HG03378 (cell line): ENCODE measurements at regions not wholly inside any gene's neighbourhood (a gene's known extent, or its start where the extent isn't known, plus 50 kb on each side); places are given as distances from the start of the nearest gene placed in this dataset.
"Not testable (repeated sequence)": the region's sequence is repeated elsewhere in the genome, so short reads cannot be mapped to it uniquely, and the experiment has no call there.

ENCODE experiments used
- ATAC-seq: cut with Tn5 transposase; IDR thresholded peaks from one replicate; pipeline ENCODE4 v1.9.1; 2021; ENCODE audit warnings: mild to moderate bottlenecking, moderate library complexity; ENCODE audit not compliant: unreplicated experiment

- no peak for ATAC-seq
Observed at GRCh38 chr14:85333841-85334240, 196.1 kb upstream of the FLRT2 start.

- no peak for ATAC-seq
Observed at GRCh38 chr14:85334316-85334715, 195.6 kb upstream of the FLRT2 start.

- ATAC-seq: no peak
Observed at GRCh38 chr14:85336257-85336656, 193.7 kb upstream of the FLRT2 start.

- no peak for ATAC-seq
Observed at GRCh38 chr14:85336817-85337216, 193.1 kb upstream of the FLRT2 start.

GRCh38 chr14:85338895-85339294, 191.0 kb upstream of the FLRT2 start:
- ATAC-seq: no peak

GRCh38 chr14:85342858-85343607, 186.9 kb upstream of the FLRT2 start:
- ATAC-seq: no peak

- no peak for ATAC-seq
Observed at GRCh38 chr14:85344171-85344570, 185.8 kb upstream of the FLRT2 start.

GRCh38 chr14:85344847-85345570, 184.9 kb upstream of the FLRT2 start:
- ATAC-seq: no peak

GRCh38 chr14:85350667-85351066, 179.3 kb upstream of the FLRT2 start:
- ATAC-seq: no peak

- ATAC-seq: not testable (repeated sequence)
Observed at GRCh38 chr14:85352588-85352987, 177.4 kb upstream of the FLRT2 start.

GRCh38 chr14:85357120-85357519, 172.8 kb upstream of the FLRT2 start:
- no peak for ATAC-seq

GRCh38 chr14:85358136-85358785, 171.7 kb upstream of the FLRT2 start:
- no peak for ATAC-seq

GRCh38 chr14:85359505-85359904, 170.4 kb upstream of the FLRT2 start:
- no peak for ATAC-seq

- ATAC-seq: no peak
Observed at GRCh38 chr14:85363358-85363757, 166.6 kb upstream of the FLRT2 start.

- no peak for ATAC-seq
Observed at GRCh38 chr14:85366226-85366625, 163.7 kb upstream of the FLRT2 start.

GRCh38 chr14:85380881-85381280, 149.1 kb upstream of the FLRT2 start:
- no peak for ATAC-seq

- no peak for ATAC-seq
Observed at GRCh38 chr14:85382341-85382740, 147.6 kb upstream of the FLRT2 start.

- ATAC-seq: no peak
Observed at GRCh38 chr14:85387181-85387580, 142.8 kb upstream of the FLRT2 start.

- no peak for ATAC-seq
Observed at GRCh38 chr14:85390236-85390635, 139.7 kb upstream of the FLRT2 start.

- ATAC-seq: no peak
Observed at GRCh38 chr14:85391455-85391854, 138.5 kb upstream of the FLRT2 start.

GRCh38 chr14:85391892-85392291, 138.1 kb upstream of the FLRT2 start:
- no peak for ATAC-seq

GRCh38 chr14:85399186-85399585, 130.8 kb upstream of the FLRT2 start:
- ATAC-seq: no peak
